ENCODE measurements at regions not wholly inside any gene's neighbourhood (a gene's known extent, or its start where the extent isn't known, plus 50 kb on each side); places are given as distances from the start of the nearest gene placed in this dataset.

GRCh38 chr4:58587856-58588255 is 1477.7 kb upstream of the IGFBP7 start (continued):
- no peak for TF ChIP-seq BRCA1 (IDR thresholded peaks at IDR 0.05; ENCODE audit: low read depth, low read length)
- TF ChIP-seq BCL11A (IDR thresholded peaks at IDR 0.05; ENCODE audit: low read depth, low read length) = no peak
- no peak for TF ChIP-seq ZBED1 (IDR thresholded peaks at IDR 0.05; ENCODE audit: borderline replicate concordance)
- no peak for TF ChIP-seq CEBPZ (IDR thresholded peaks at IDR 0.05; ENCODE audit: low read depth, low read length)
- no peak for TF ChIP-seq HDGF (IDR thresholded peaks at IDR 0.05)

- no peaks in the 10 kb centered on the region for H4K20me1 ChIP-seq (ENCODE audit: control insufficient read depth, insufficient read depth)
- H3K4me1 ChIP-seq (ENCODE audit: control insufficient read depth, insufficient read depth, low read length) = no peaks in the 10 kb centered on the region
- ChIA-PET SMC1A (ENCODE audit: uncharacterized antibody, unreplicated experiment) (interaction anchor here (1.3 to 1.4 kb wide), 2 partner anchors 24 to 36 kb away, joined by 4 to 5 read pairs; no protein-coding TSS in a partner anchor), CTCF (no interaction called here), POLR2A (no interaction called here), RAD21 (ENCODE audit: unreplicated experiment) (no interaction called here)
- intact Hi-C loops (cut with micrococcal nuclease; ENCODE audit: unreplicated experiment) = no loop called here
- no peaks in the 10 kb centered on the region for H3K9me3 ChIP-seq (replicated peaks; ENCODE audit: control insufficient read depth, insufficient read depth, low read length)
- FAIRE-seq (no peak), ATAC-seq (no peak; the same call in 2 of the 3 replicates), DNase-seq (ENCODE audit: low read depth, low spot score) (no peak)
- H3K4me3 ChIP-seq = no peak overlapping the region
- BruUV-seq (replicated peaks) = no TSS peak
- H3K36me3 ChIP-seq (ENCODE audit: control insufficient read depth in 2 of 2, insufficient read depth in 2 of 2, low read length in 1 of 2) = no peaks in the 10 kb centered on the region
- H3K27me3 ChIP-seq (replicated peaks in 1 of 2; ENCODE audit: control insufficient read depth in 2 of 2, insufficient read depth in 2 of 2, low read length in 1 of 2) = no peaks in the 10 kb centered on the region
- no peak overlapping the region for H3K9ac ChIP-seq (ENCODE audit: control insufficient read depth, insufficient read depth, low read length)
- TF ChIP-seq ZNF592 (IDR thresholded peaks at IDR 0.05) (no peak), WRNIP1 (IDR thresholded peaks at IDR 0.05; ENCODE audit: borderline replicate concordance, low read depth, low read length) (no peak), USF1 (IDR thresholded peaks at IDR 0.05; ENCODE audit: borderline replicate concordance, extremely low read length, insufficient read depth, low read depth, low read length) (no peak), ZNF384 (IDR thresholded peaks at IDR 0.05; ENCODE audit: borderline replicate concordance, low read depth, low read length) (no peak), EP300 (IDR thresholded peaks at IDR 0.05; ENCODE audit: borderline replicate concordance in 1 of 2, control insufficient read depth in 1 of 2, low read depth in 2 of 2, low read length in 2 of 2) (no peak), LARP7 (IDR thresholded peaks at IDR 0.05) (no peak), ZBTB33 (IDR thresholded peaks at IDR 0.05) (no peak), FOXK2 (IDR thresholded peaks at IDR 0.05) (no peak)
- no peak overlapping the region for H3K4me2 ChIP-seq (ENCODE audit: control insufficient read depth, insufficient read depth)
- in situ Hi-C loops (cut with MboI) = no loop called here
- H2AFZ ChIP-seq (ENCODE audit: control insufficient read depth, low read depth, low read length) = no peak overlapping the region
- WGBS (ENCODE audit: insufficient coverage, insufficient replicate concordance, low lambda C conversion rate, missing lambda C conversion rate) = 5% methylated on average over 1 of the region's 1 CpG
- H3K79me2 ChIP-seq (ENCODE audit: control insufficient read depth, insufficient read depth, low read length) = no peaks in the 10 kb centered on the region
- H3K27ac ChIP-seq (ENCODE audit: control insufficient read depth, insufficient read depth) = no peak overlapping the region
Observed at GRCh38 chr4:58566260-58566659, 1456.1 kb upstream of the IGFBP7 start.

Measured in GM12878 (cell line).